Thyroid gland (tissue), 4 donors: ENCODE measurements at regions not wholly inside any gene's neighbourhood (a gene's known extent, or its start where the extent isn't known, plus 50 kb on each side); places are given as distances from the start of the nearest gene placed in this dataset.

Experiments used
- CTCF ChIP-seq, 6 experiments: fragments of 200-600 bp in 3 of 6; fragments of 450-650 bp in 3 of 6; sonication (generic) in 3 of 6; IDR thresholded peaks; one replicate each; pipeline ENCODE4 v1.5.1; 2016 to 2019; ENCODE audit warnings: antibody characterized with exemption in 6 of 6, mild to moderate bottlenecking in 2 of 6, inconsistent platforms in 1 of 6, moderate library complexity in 1 of 6
- POLR2A ChIP-seq, 2 donors: fragments of 450-650 bp; IDR thresholded peaks; one replicate each; pipeline ENCODE4 v1.6.1; 2017; ENCODE audit warnings: antibody characterized with exemption in 2 of 2, mild to moderate bottlenecking in 2 of 2, moderate library complexity in 1 of 2

GRCh38 chr7:42739638-42740037 is 172.2 kb downstream of the C7orf25 start:
- TF ChIP-seq CTCF (IDR thresholded peaks at IDR 0.05), result no peak
- no peak for TF ChIP-seq POLR2A (IDR thresholded peaks at IDR 0.05)
